B cell (primary cell): ENCODE measurements at regions not wholly inside any gene's neighbourhood (a gene's known extent, or its start where the extent isn't known, plus 50 kb on each side); places are given as distances from the start of the nearest gene placed in this dataset.

ENCODE experiments used
- ATAC-seq: fragments of 200-7000 bp; cut with Tn5 transposase; one replicate; pipeline ENCODE4 v1.10.0; 2021; ENCODE audit warnings: low read depth, mild to moderate bottlenecking, moderate number of reproducible peaks, moderate library complexity
- CTCF ChIA-PET: fragments of 350-600 bp; sonication (Branson Sonifier 250); formaldehyde crosslinking; loops from one replicate; lab custom pipeline; 2021; ENCODE audit warnings: antibody characterized with exemption, inconsistent platforms; lab: Charles Lee
- POLR2A ChIA-PET: fragments of 350-600 bp; sonication (Branson Sonifier 250); formaldehyde crosslinking; loops from one replicate; lab custom pipeline; 2021; ENCODE audit warnings: antibody characterized with exemption; lab: Charles Lee
- DNase-seq: peaks from one replicate; pipeline ENCODE4 v3.0.0; 2013
- H2AFZ ChIP-seq: 2 replicates; pipeline ENCODE4 v1.6.1; 2012; ENCODE audit warnings: mild to moderate bottlenecking, low read depth, low read length; ENCODE audit not compliant: insufficient read depth, poor library complexity, severe bottlenecking
- H3K27ac ChIP-seq, 2 donors: 1 replicate in 1 of 2; 2 replicates in 1 of 2; pipeline ENCODE4 v1.5.1; 2012 to 2013; ENCODE audit warnings: low read length in 2 of 2, mild to moderate bottlenecking in 2 of 2, moderate library complexity in 1 of 2
- H3K27me3 ChIP-seq, 4 experiments: fragments of 200-600 bp in 1 of 4; sonication (generic) in 1 of 4; replicated peaks in 1 of 4; 1 replicate in 2 of 4; 2 replicates in 2 of 4; pipeline versions ENCODE4 v1.6.1 to v1.7.0; 2013 to 2016; ENCODE audit warnings: low read length in 3 of 4, mild to moderate bottlenecking in 2 of 4, mixed read lengths in 1 of 4, moderate library complexity in 1 of 4; ENCODE audit not compliant: insufficient read depth in 4 of 4, control insufficient read depth in 3 of 4; ENCODE audit errors: control extremely low read depth in 1 of 4
- H3K36me3 ChIP-seq, 2 experiments: replicated peaks in 1 of 2; 1 replicate in 1 of 2; 2 replicates in 1 of 2; pipeline versions ENCODE4 v1.6.1 to v1.7.1; 2013; ENCODE audit warnings: low read length in 1 of 2; ENCODE audit not compliant: insufficient read depth in 2 of 2, control insufficient read depth in 1 of 2; ENCODE audit errors: control extremely low read depth in 1 of 2, extremely low read depth in 1 of 2
- H3K4me1 ChIP-seq, 2 donors: fragments of 200-600 bp in 1 of 2; sonication (generic) in 1 of 2; 1 replicate in 1 of 2; 2 replicates in 1 of 2; pipeline versions ENCODE4 v1.5.1 to v1.6.1; 2013 to 2017; ENCODE audit warnings: low read length in 2 of 2; ENCODE audit not compliant: control insufficient read depth in 2 of 2, insufficient read depth in 2 of 2
- H3K4me2 ChIP-seq: replicated peaks from 2 replicates; pipeline ENCODE3; 2012; ENCODE audit warnings: mild to moderate bottlenecking, low read depth, low read length; ENCODE audit not compliant: poor library complexity, severe bottlenecking
- H3K4me3 ChIP-seq, 5 experiments: fragments of 200-600 bp in 1 of 5; sonication (generic) in 1 of 5; 1 replicate in 3 of 5; 2 replicates in 2 of 5; pipeline versions ENCODE4 v1.5.1 to v1.7.0; 2011 to 2016; ENCODE audit warnings: low read length in 4 of 5, mild to moderate bottlenecking in 4 of 5, low read depth in 2 of 5, control low read depth in 1 of 5, moderate library complexity in 1 of 5; ENCODE audit not compliant: insufficient read depth in 1 of 5; ENCODE audit errors: control extremely low read depth in 1 of 5, extremely low read depth in 1 of 5
- H3K79me2 ChIP-seq: fragments of 200-600 bp; sonication (generic); one replicate; pipeline ENCODE4 v1.6.0; 2016; ENCODE audit warnings: low read length; ENCODE audit not compliant: control insufficient read depth, insufficient read depth
- H3K9ac ChIP-seq: fragments of 200-600 bp; sonication (generic); 2 replicates; pipeline ENCODE4 v1.6.1; 2017; ENCODE audit warnings: mild to moderate bottlenecking, low read length, moderate library complexity
- H3K9me3 ChIP-seq, 3 donors: one replicate each; pipeline versions ENCODE4 v1.6.1 to v1.7.1; 2013; ENCODE audit warnings: low read length in 2 of 3; ENCODE audit not compliant: control insufficient read depth in 2 of 3, insufficient read depth in 1 of 3; ENCODE audit errors: control extremely low read depth in 1 of 3
- H4K20me1 ChIP-seq: 2 replicates; pipeline ENCODE4 v1.6.0; 2012; ENCODE audit warnings: mild to moderate bottlenecking, low read length; ENCODE audit not compliant: insufficient read depth, control insufficient read depth, poor library complexity, severe bottlenecking
- H3K27ac Mint-ChIP-seq: one replicate; pipeline ENCODE4 v1.8.0; 2021; ENCODE audit warnings: mixed read lengths
- H3K27me3 Mint-ChIP-seq: one replicate; pipeline ENCODE4 v1.8.0; 2021; ENCODE audit warnings: mixed read lengths
- H3K4me1 Mint-ChIP-seq: one replicate; pipeline ENCODE4 v1.8.0; 2021; ENCODE audit warnings: mixed read lengths
- H3K4me3 Mint-ChIP-seq: one replicate; pipeline ENCODE4 v1.8.0; 2021; ENCODE audit warnings: mixed read lengths
- H3K9me3 Mint-ChIP-seq: one replicate; pipeline ENCODE4 v1.8.0; 2022; ENCODE audit warnings: mixed read lengths; ENCODE audit not compliant: insufficient read depth
- EZH2 ChIP-seq: IDR thresholded peaks from 2 replicates; pipeline ENCODE4 v1.6.1; 2012; ENCODE audit warnings: borderline replicate concordance, low read depth, mild to moderate bottlenecking, moderate library complexity, low read length; ENCODE audit not compliant: insufficient read depth, poor library complexity, severe bottlenecking
- WGBS: methylation state at CpG from one replicate; pipeline ENCODE4 v1.1.5; 2013; ENCODE audit warnings: missing lambda C conversion rate; ENCODE audit not compliant: insufficient coverage; 5-methylcytosine and 5-hydroxymethylcytosine counted together
- intact Hi-C: fragments of 100-400 bp; cut with micrococcal nuclease; formaldehyde crosslinking; loops from one replicate; pipeline ENCODE4 v1.10.0; 2022
- TF ChIP-seq, protein P1 (sequence below): fragments of 200-600 bp; IDR thresholded peaks from one replicate; pipeline ENCODE4 v1.8.0; 2022; ENCODE audit warnings: antibody characterized with exemption, mild to moderate bottlenecking

DNA sequence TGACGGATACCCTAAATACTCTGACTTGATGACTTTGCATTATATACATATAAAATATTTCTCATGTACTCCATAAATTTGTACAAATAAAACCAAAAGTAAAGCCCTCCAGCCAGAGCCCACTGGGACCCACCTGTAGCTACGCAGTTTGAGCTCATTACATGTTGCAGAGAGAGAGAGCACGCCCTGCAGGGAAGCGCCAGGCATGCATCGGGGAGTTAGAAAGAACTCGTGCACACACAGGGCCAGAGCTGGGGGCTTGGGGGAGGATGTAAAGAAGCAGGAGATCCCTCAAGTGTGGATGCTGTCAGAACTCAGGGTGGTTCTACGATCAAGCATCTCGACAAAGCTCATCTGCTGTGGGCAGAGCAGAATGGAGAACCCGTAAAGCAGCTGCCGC is 178.5 kb upstream of the RTL1 start:
- intact Hi-C loops = no loop called here
- 92% methylated on average over 9 of the region's 10 CpGs for WGBS
- CTCF ChIA-PET = no interaction called here

DNA sequence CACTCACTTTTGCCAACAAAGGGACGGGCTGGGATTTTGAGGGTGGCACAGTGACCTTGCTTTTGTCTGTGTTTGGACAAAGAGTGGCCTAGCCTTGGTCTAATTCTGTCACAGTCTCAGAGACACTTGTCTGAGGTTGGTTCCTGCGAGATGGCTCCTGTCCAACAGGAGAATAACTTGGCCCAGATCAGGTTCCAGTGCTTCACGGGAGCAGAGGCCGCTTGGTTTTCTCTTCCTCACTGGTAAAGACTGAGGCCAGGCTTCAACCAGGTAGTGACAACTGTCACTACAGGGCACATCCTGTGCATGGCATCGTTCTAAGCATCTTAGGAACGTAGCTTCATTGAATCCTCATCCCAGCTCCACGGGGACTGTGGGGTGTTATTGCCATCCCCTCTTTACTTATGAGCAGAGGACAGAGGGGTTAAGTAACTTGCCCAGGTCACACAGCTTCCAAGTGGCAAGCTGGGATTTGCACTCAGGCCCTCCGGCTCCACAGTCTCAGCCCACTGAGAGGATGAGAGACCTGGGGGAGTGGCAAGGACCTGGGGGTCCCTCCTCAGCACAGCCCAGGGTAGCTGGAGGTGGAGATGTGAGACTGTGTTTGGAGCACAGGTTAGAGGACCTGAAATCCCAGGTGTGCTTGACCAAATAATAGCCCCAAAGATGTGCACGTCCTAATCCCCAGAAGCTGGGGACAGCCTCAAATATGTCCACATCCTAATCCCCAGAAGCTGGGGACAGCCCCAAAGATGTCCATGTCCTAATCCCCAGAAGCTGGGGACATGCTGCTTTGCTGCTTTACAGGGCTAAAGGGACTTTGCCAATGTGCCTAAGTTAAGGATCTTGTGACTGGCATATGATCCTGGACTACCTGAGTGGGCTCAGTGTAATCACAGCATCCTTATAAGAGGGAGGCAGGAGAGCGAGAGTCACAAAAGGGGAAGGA is 179.2 kb upstream of the RTL1 start:
- POLR2A ChIA-PET = no interaction called here
- 93% methylated on average over 10 of the region's 10 CpGs for WGBS
- no peaks in the 10 kb centered on the region for H3K36me3 ChIP-seq
- TF ChIP-seq, protein P1, sequence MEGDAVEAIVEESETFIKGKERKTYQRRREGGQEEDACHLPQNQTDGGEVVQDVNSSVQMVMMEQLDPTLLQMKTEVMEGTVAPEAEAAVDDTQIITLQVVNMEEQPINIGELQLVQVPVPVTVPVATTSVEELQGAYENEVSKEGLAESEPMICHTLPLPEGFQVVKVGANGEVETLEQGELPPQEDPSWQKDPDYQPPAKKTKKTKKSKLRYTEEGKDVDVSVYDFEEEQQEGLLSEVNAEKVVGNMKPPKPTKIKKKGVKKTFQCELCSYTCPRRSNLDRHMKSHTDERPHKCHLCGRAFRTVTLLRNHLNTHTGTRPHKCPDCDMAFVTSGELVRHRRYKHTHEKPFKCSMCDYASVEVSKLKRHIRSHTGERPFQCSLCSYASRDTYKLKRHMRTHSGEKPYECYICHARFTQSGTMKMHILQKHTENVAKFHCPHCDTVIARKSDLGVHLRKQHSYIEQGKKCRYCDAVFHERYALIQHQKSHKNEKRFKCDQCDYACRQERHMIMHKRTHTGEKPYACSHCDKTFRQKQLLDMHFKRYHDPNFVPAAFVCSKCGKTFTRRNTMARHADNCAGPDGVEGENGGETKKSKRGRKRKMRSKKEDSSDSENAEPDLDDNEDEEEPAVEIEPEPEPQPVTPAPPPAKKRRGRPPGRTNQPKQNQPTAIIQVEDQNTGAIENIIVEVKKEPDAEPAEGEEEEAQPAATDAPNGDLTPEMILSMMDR = no peak
- TF ChIP-seq EZH2 = no peak
- peaks cover 0 to 12% (median 3%) of the 10 kb centered on the region in 4 experiments for H3K27me3 ChIP-seq
- no peak overlapping the region for H2AFZ ChIP-seq
- peaks cover 0 to under 1% of the 10 kb centered on the region in 2 donors for H3K4me1 ChIP-seq
- no peaks in the 10 kb centered on the region for H3K79me2 ChIP-seq
- Mint-ChIP-seq H3K4me1 (no peaks in the 10 kb centered on the region), H3K4me3 (no peak overlapping the region), H3K27ac (no peak overlapping the region), H3K27me3 (peaks cover 23% of the 10 kb centered on the region), H3K9me3 (peaks cover 10% of the 10 kb centered on the region)
- intact Hi-C loops = no loop called here
- no peak overlapping the region for H3K9ac ChIP-seq
- no peak overlapping the region for H3K4me3 ChIP-seq
- no peak for ATAC-seq
- H3K27ac ChIP-seq = no peak overlapping the region
- DNase-seq = no peak
- no peaks in the 10 kb centered on the region for H4K20me1 ChIP-seq
- H3K9me3 ChIP-seq = peaks cover 0 to 18% (median 0%) of the 10 kb centered on the region in 3 donors
- CTCF ChIA-PET = no interaction called here
- H3K4me2 ChIP-seq = no peak overlapping the region

More for the DNA sequence above, 178.5 kb upstream of the RTL1 start:
- Histone ChIP-seq H3K79me2 (no peaks in the 10 kb centered on the region), H3K4me1 (peaks cover 6 to 7% of the 10 kb centered on the region in 2 donors), H2AFZ (no peak overlapping the region), H3K4me2 (no peak overlapping the region), H3K9ac (no peak overlapping the region), H3K27ac (no peak overlapping the region), H4K20me1 (no peaks in the 10 kb centered on the region), H3K36me3 (no peaks in the 10 kb centered on the region), H3K27me3 (peaks cover 0 to 18% (median 6%) of the 10 kb centered on the region in 4 experiments), H3K9me3 (peaks cover 0 to 18% (median 0%) of the 10 kb centered on the region in 3 donors), H3K4me3 (no peak overlapping the region)
- POLR2A ChIA-PET = no interaction called here
- peaks cover 29% of the 10 kb centered on the region for H3K27me3 Mint-ChIP-seq
- DNase-seq (no peak), ATAC-seq (no peak)
- TF ChIP-seq EZH2 = no peak
- TF ChIP-seq, protein P1 = no peak
- H3K4me1 Mint-ChIP-seq = peaks cover 2% of the 10 kb centered on the region
- H3K9me3 Mint-ChIP-seq = peaks cover 10% of the 10 kb centered on the region
- no peak overlapping the region for H3K27ac Mint-ChIP-seq
- no peak overlapping the region for H3K4me3 Mint-ChIP-seq
